Transverse colon (tissue), 4 donors: ENCODE measurements at regions not wholly inside any gene's neighbourhood (a gene's known extent, or its start where the extent isn't known, plus 50 kb on each side); places are given as distances from the start of the nearest gene placed in this dataset.

ENCODE experiments used
- EP300 ChIP-seq: sonication (generic); formaldehyde crosslinking; IDR thresholded peaks from one replicate; pipeline ENCODE4 v1.6.1; 2017; ENCODE audit warnings: antibody characterized with exemption, low read depth
- POLR2A ChIP-seq: fragments of 450-650 bp; IDR thresholded peaks from one replicate; pipeline ENCODE4 v1.6.1; 2016; ENCODE audit warnings: antibody characterized with exemption, mild to moderate bottlenecking, moderate library complexity
- POLR2AphosphoS5 ChIP-seq, 3 donors: sonication (generic); formaldehyde crosslinking; IDR thresholded peaks; one replicate each; pipeline ENCODE4 v1.6.1; 2016; ENCODE audit warnings: antibody characterized with exemption in 3 of 3
- TF ChIP-seq, protein P1 (sequence below), 5 experiments: fragments of 200-600 bp in 3 of 5; fragments of 450-650 bp in 2 of 5; sonication (generic) in 3 of 5; IDR thresholded peaks; 1 replicate in 2 of 5; 2 replicates in 3 of 5; pipeline ENCODE4 v1.5.1; 2016 to 2017; ENCODE audit warnings: antibody characterized with exemption in 5 of 5, inconsistent platforms in 3 of 5, mild to moderate bottlenecking in 2 of 5, moderate library complexity in 1 of 5

DNA sequence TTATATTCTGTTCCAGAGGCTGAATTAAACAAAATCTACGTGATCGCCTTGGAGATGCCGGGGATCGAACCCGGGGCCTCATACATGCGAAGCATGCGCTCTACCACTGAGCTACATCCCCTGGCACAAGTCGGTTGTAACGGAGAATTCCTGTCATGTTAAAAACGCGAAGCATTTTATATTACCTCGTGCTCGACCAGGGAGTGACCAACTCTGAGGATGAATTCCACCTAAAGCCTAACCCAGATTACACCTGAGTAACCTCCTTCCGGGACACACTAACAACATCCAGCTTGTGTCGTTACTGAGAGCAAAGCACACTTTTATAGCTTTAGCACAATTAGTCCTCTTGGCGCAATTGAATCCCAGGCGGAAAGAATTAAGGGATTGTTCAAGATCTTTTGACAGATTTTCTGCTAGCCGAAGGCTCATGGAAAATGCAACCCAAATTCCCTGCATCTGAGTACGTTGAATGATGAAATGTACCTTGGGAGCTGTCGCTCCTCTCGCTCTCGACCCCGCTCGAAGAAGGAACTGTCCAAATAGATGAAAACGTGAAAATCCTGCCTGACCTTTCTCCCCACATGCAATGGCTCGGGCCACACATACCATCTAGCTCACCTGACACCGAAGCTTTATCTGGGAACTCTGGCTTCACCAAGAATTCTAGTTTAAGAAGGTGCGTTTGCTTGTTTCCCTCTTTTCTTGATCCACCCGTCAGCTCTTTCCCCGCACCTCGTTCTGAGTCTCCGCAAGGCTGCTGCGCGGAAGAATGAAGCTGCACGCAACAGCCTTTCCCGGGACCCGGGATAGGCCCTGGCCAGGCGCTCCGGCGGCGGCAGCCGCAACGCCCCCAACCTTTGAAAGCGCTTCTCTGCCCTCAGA is 148.3 kb downstream of the GPX5 start:
- TF ChIP-seq, protein P1, sequence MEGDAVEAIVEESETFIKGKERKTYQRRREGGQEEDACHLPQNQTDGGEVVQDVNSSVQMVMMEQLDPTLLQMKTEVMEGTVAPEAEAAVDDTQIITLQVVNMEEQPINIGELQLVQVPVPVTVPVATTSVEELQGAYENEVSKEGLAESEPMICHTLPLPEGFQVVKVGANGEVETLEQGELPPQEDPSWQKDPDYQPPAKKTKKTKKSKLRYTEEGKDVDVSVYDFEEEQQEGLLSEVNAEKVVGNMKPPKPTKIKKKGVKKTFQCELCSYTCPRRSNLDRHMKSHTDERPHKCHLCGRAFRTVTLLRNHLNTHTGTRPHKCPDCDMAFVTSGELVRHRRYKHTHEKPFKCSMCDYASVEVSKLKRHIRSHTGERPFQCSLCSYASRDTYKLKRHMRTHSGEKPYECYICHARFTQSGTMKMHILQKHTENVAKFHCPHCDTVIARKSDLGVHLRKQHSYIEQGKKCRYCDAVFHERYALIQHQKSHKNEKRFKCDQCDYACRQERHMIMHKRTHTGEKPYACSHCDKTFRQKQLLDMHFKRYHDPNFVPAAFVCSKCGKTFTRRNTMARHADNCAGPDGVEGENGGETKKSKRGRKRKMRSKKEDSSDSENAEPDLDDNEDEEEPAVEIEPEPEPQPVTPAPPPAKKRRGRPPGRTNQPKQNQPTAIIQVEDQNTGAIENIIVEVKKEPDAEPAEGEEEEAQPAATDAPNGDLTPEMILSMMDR (IDR thresholded peaks at IDR 0.05), result no peak
- TF ChIP-seq POLR2A (no peak), EP300 (no peak), POLR2AphosphoS5 (IDR thresholded peaks at IDR 0.05) (no peak)
